H1 (cell line): ENCODE measurements at regions not wholly inside any gene's neighbourhood (a gene's known extent, or its start where the extent isn't known, plus 50 kb on each side); places are given as distances from the start of the nearest gene placed in this dataset.

ENCODE experiments used
- CTCF ChIA-PET: fragments of 300-600 bp; sonication (Branson Sonifier 250); formaldehyde crosslinking; loops from one replicate; lab custom pipeline; 2021; ENCODE audit not compliant: partially characterized antibody; lab: Charles Lee
- POLR2A ChIA-PET: fragments of 300-600 bp; sonication (Branson Sonifier 250); formaldehyde crosslinking; loops from one replicate; lab custom pipeline; 2021; ENCODE audit warnings: inconsistent platforms; ENCODE audit not compliant: partially characterized antibody; lab: Charles Lee
- DNase-seq, 2 experiments: peaks; one replicate each; pipeline versions ENCODE4 v3.0.0 to v3.0.0-alpha.2; 2010 to 2022; ENCODE audit warnings: low spot score in 2 of 2, low read depth in 1 of 2, mixed read lengths in 1 of 2
- FAIRE-seq: peaks from 2 replicates; lab custom pipeline; 2011; peaks lifted over from hg19 to GRCh38; lab: Jason Lieb, UNC
- H2AFZ ChIP-seq: 2 replicates; pipeline ENCODE4 v1.8.1; 2012; ENCODE audit warnings: low read length, inconsistent platforms
- H2AK5ac ChIP-seq: 2 replicates; pipeline ENCODE4 v1.6.1; 2013; ENCODE audit warnings: low read depth, low read length
- H2BK120ac ChIP-seq: replicated peaks from 2 replicates; pipeline ENCODE3; 2013; ENCODE audit warnings: low read depth, low read length, inconsistent platforms
- H2BK12ac ChIP-seq: 2 replicates; pipeline ENCODE4 v1.6.1; 2013; ENCODE audit warnings: low read depth, low read length
- H2BK15ac ChIP-seq: 2 replicates; pipeline ENCODE4 v1.6.1; 2013; ENCODE audit warnings: low read length
- H2BK20ac ChIP-seq: 2 replicates; pipeline ENCODE4 v1.6.1; 2013; ENCODE audit warnings: low read length
- H2BK5ac ChIP-seq: 2 replicates; pipeline ENCODE4 v1.6.1; 2013; ENCODE audit warnings: low read depth, low read length
- H3K14ac ChIP-seq: 2 replicates; pipeline ENCODE4 v1.6.1; 2013; ENCODE audit warnings: inconsistent platforms; ENCODE audit not compliant: insufficient read length
- H3K18ac ChIP-seq: 2 replicates; pipeline ENCODE4 v1.6.1; 2013; ENCODE audit warnings: low read length; ENCODE audit errors: extremely low read depth
- H3K23ac ChIP-seq: 2 replicates; pipeline ENCODE4 v1.6.1; 2013; ENCODE audit warnings: inconsistent platforms; ENCODE audit not compliant: insufficient read length
- H3K23me2 ChIP-seq: 2 replicates; pipeline ENCODE4 v1.6.1; 2013; ENCODE audit warnings: low read depth, low read length
- H3K27ac ChIP-seq: 2 replicates; pipeline ENCODE4 v1.6.1; 2011; ENCODE audit warnings: low read depth, low read length, inconsistent platforms
- H3K27me3 ChIP-seq, 4 experiments: replicated peaks in 1 of 4; 1 replicate in 1 of 4; 2 replicates in 3 of 4; pipeline versions ENCODE4 v1.6.1 to v1.8.1; 2011 to 2013; ENCODE audit warnings: low read length in 3 of 4, mild to moderate bottlenecking in 3 of 4, inconsistent platforms in 2 of 4, mixed read lengths in 2 of 4, moderate library complexity in 1 of 4; ENCODE audit not compliant: control insufficient read depth in 3 of 4, insufficient read depth in 3 of 4; ENCODE audit errors: extremely low read depth in 1 of 4
- H3K36me3 ChIP-seq, 4 experiments: 2 replicates each; pipeline versions ENCODE4 v1.6.1 to v1.8.1; 2011 to 2013; ENCODE audit warnings: mild to moderate bottlenecking in 4 of 4, low read length in 3 of 4, moderate library complexity in 2 of 4, control low read depth in 1 of 4, inconsistent platforms in 1 of 4; ENCODE audit not compliant: insufficient read depth in 4 of 4, control insufficient read depth in 2 of 4
- H3K4ac ChIP-seq: replicated peaks from 2 replicates; pipeline ENCODE3; 2013; ENCODE audit warnings: low read length, low read depth, mixed read lengths, inconsistent platforms; ENCODE audit not compliant: insufficient read length
- H3K4me1 ChIP-seq, 4 experiments: replicated peaks in 1 of 4; 1 replicate in 1 of 4; 2 replicates in 3 of 4; pipeline versions ENCODE4 v1.6.1 to v1.8.1; 2011 to 2013; ENCODE audit warnings: low read length in 3 of 4, inconsistent platforms in 2 of 4, mixed read lengths in 1 of 4; ENCODE audit not compliant: insufficient read depth in 4 of 4, control insufficient read depth in 3 of 4
- H3K4me2 ChIP-seq, 2 experiments: 2 replicates each; pipeline versions ENCODE4 v1.6.1 to v1.8.1; 2011 to 2013; ENCODE audit warnings: low read depth in 2 of 2, low read length in 2 of 2, control low read depth in 1 of 2, inconsistent platforms in 1 of 2, mild to moderate bottlenecking in 1 of 2; ENCODE audit not compliant: insufficient read depth in 1 of 2
- H3K4me3 ChIP-seq, 4 experiments: fragments of 200-600, 300-600 bp in 1 of 4; sonication (generic), shearing (Covaris generic), sonication (Bioruptor Twin) in 1 of 4; 2 replicates each; pipeline versions ENCODE4 v1.5.1 to v1.8.1; 2011 to 2016; ENCODE audit warnings: low read length in 4 of 4, low read depth in 3 of 4, control low read depth in 2 of 4, inconsistent platforms in 2 of 4, mild to moderate bottlenecking in 2 of 4, mixed read lengths in 1 of 4, moderate library complexity in 1 of 4; ENCODE audit not compliant: insufficient read depth in 2 of 4; ENCODE audit errors: extremely low read depth in 1 of 4
- H3K56ac ChIP-seq: replicated peaks from 2 replicates; pipeline ENCODE3; 2013; ENCODE audit warnings: low read depth, mild to moderate bottlenecking, mixed read lengths, low read length, inconsistent platforms; ENCODE audit not compliant: insufficient read length
- H3K79me1 ChIP-seq: 2 replicates; pipeline ENCODE4 v1.6.1; 2013; ENCODE audit warnings: low read depth, low read length, control low read depth
- H3K79me2 ChIP-seq, 2 experiments: 2 replicates each; pipeline versions ENCODE4 v1.6.1 to v1.8.1; 2012 to 2013; ENCODE audit warnings: low read length in 2 of 2, mild to moderate bottlenecking in 2 of 2, inconsistent platforms in 1 of 2; ENCODE audit not compliant: insufficient read depth in 2 of 2, control insufficient read depth in 1 of 2
- H3K9ac ChIP-seq, 4 experiments: replicated peaks in 1 of 4; 1 replicate in 1 of 4; 2 replicates in 3 of 4; pipeline versions ENCODE4 v1.6.1 to v1.8.1; 2011 to 2013; ENCODE audit warnings: low read depth in 3 of 4, low read length in 3 of 4, control low read depth in 2 of 4, mild to moderate bottlenecking in 2 of 4, moderate library complexity in 2 of 4, inconsistent platforms in 1 of 4; ENCODE audit errors: extremely low read depth in 1 of 4
- H3K9me3 ChIP-seq, 2 experiments: 2 replicates each; pipeline versions ENCODE4 v1.6.1 to v1.8.1; 2012 to 2013; ENCODE audit warnings: mild to moderate bottlenecking in 2 of 2, moderate library complexity in 2 of 2, control low read depth in 1 of 2, inconsistent platforms in 1 of 2, low read depth in 1 of 2, low read length in 1 of 2, mixed read lengths in 1 of 2; ENCODE audit not compliant: insufficient read depth in 2 of 2
- H4K20me1 ChIP-seq, 2 experiments: replicated peaks in 1 of 2; 2 replicates each; pipeline versions ENCODE3 to v1.8.1; 2011 to 2013; ENCODE audit warnings: inconsistent platforms in 2 of 2, low read length in 2 of 2, mild to moderate bottlenecking in 1 of 2; ENCODE audit not compliant: insufficient read depth in 2 of 2, control insufficient read depth in 1 of 2
- H4K5ac ChIP-seq: 2 replicates; pipeline ENCODE4 v1.6.1; 2013; ENCODE audit warnings: low read length, low read depth, mixed read lengths, inconsistent platforms; ENCODE audit not compliant: insufficient read length
- H4K8ac ChIP-seq: 2 replicates; pipeline ENCODE4 v1.8.0; 2013; ENCODE audit warnings: mild to moderate bottlenecking, moderate library complexity, low read length, inconsistent platforms; ENCODE audit not compliant: insufficient read depth; ENCODE audit errors: extremely low read depth
- H4K91ac ChIP-seq: replicated peaks from 2 replicates; pipeline ENCODE3; 2013; ENCODE audit warnings: low read length, mixed read lengths, inconsistent platforms; ENCODE audit not compliant: insufficient read length
- CHD1 ChIP-seq: IDR thresholded peaks from 2 replicates; pipeline ENCODE4 v1.6.1; 2012; ENCODE audit warnings: low read depth, low read length, improper control_type of control experiment
- JUND ChIP-seq: IDR thresholded peaks from 2 replicates; pipeline ENCODE4 v1.6.1; 2011; ENCODE audit warnings: mild to moderate bottlenecking, improper control_type of control experiment, low read length
- POLR2A ChIP-seq, 2 experiments: IDR thresholded peaks; 1 replicate in 1 of 2; 2 replicates in 1 of 2; pipeline ENCODE4 v1.6.1; 2011; ENCODE audit warnings: low read depth in 2 of 2, low read length in 2 of 2, mild to moderate bottlenecking in 2 of 2; ENCODE audit errors: control extremely low read depth in 1 of 2
- RXRA ChIP-seq: IDR thresholded peaks from 2 replicates; pipeline ENCODE4 v1.6.1; 2011; ENCODE audit warnings: low read depth, mild to moderate bottlenecking, low read length, moderate library complexity; ENCODE audit not compliant: insufficient read depth
- WGBS, 2 experiments: shearing (Covaris generic) in 1 of 2; methylation state at CpG; one replicate each; pipeline versions ENCODE4 v1.1.6 to v1.1.7; 2013 to 2015; ENCODE audit warnings: low lambda C conversion rate in 2 of 2, mixed read lengths in 2 of 2, inconsistent platforms in 1 of 2, low coverage in 1 of 2, missing lambda C conversion rate in 1 of 2; ENCODE audit not compliant: insufficient replicate concordance in 2 of 2, insufficient coverage in 1 of 2, insufficient read length in 1 of 2; ENCODE audit errors: extremely low coverage in 1 of 2, missing lambda C conversion rate in 1 of 2; 5-methylcytosine and 5-hydroxymethylcytosine counted together

DNA sequence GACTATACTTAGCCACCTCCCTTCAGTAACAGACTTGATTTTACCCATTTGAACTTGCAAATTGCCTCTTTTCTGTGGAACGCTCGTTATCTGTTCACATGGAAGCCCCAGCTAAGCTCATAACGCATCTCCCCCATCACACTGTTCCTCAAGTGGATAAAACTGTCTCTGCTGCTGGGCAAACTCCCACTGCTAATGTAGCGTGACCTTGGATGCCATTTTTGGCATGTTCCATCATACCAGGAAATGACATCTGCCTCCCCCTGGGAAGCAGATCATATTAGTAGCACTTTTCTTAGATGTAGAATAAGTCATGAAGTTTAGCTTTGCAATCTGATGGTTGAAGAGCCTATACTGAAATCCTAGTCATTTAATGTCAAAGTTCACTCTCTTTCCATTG lies 528.7 kb upstream of the PLXNA2 start:
- ChIA-PET POLR2A (no interaction called here), CTCF (interaction anchor here (1.9 kb wide), 1 partner anchor 25 kb away, joined by 8 read pairs; no protein-coding TSS in a partner anchor)
- Histone ChIP-seq H3K23ac (no peak overlapping the region), H3K23me2 (peaks cover 1% of the 10 kb centered on the region; the same call in 1 of the 2 replicates), H3K9ac (no peak overlapping the region), H2BK5ac (no peak overlapping the region), H4K8ac (no peak overlapping the region), H3K4me1 (peaks cover 0 to 3% (median 0%) of the 10 kb centered on the region in 4 experiments; a peak in 1 of 7 replicates), H2BK15ac (no peak overlapping the region), H2AK5ac (no peak overlapping the region), H3K79me1 (no peaks in the 10 kb centered on the region), H3K4ac (no peak overlapping the region), H3K4me3 (no peak overlapping the region), H2AFZ (peak overlapping the region; percentile 42; the same call in 1 of the 2 replicates), H3K18ac (no peak overlapping the region), H3K27ac (no peak overlapping the region), H2BK120ac (no peak overlapping the region), H3K56ac (no peak overlapping the region), H4K91ac (no peak overlapping the region), H3K9me3 (no peaks in the 10 kb centered on the region), H2BK12ac (no peak overlapping the region), H2BK20ac (no peak overlapping the region), H3K14ac (no peak overlapping the region), H3K27me3 (no peaks in the 10 kb centered on the region), H4K20me1 (no peaks in the 10 kb centered on the region), H4K5ac (no peak overlapping the region), H3K79me2 (no peaks in the 10 kb centered on the region), H3K36me3 (no peaks in the 10 kb centered on the region), H3K4me2 (no peak overlapping the region)
- 97% methylated on average over 4 of the region's 4 CpGs; no CpG with 5 or more reads in 1 of the 2 experiments for WGBS, 2 experiments
- DNase-seq (no peak), FAIRE-seq (no peak)
- TF ChIP-seq POLR2A (IDR thresholded peaks at IDR 0.05; ENCODE audit: control extremely low read depth in 1 of 2, low read depth in 2 of 2, low read length in 2 of 2) (no peak), JUND (no peak), RXRA (no peak), CHD1 (no peak)
